ENCODE measurements at regions not wholly inside any gene's neighbourhood (a gene's known extent, or its start where the extent isn't known, plus 50 kb on each side); places are given as distances from the start of the nearest gene placed in this dataset.
"Not testable (repeated sequence)": the region's sequence is repeated elsewhere in the genome, so short reads cannot be mapped to it uniquely, and the experiment has no call there.

DNA sequence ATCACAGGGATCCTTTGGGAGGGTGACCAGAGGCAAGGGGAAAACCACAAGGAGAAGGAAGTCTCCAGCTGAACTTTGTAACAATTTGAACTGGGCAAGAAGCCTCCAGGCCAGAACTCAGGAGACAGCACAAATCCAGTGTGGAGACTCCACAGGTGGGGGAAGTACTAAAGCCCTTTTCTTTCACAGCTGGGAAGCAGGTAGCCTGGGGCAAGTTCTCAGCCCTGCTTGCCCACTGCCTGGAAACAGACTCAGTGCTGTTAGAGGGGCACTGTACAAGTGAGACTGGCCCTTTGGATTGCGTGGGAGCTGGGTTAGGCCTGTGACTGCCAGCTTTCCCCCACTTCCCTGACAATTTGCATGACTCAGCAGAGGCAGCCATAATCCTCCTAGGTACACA, 120.2 kb upstream of the GRIN2B start:
- TF ChIP-seq, protein P1, sequence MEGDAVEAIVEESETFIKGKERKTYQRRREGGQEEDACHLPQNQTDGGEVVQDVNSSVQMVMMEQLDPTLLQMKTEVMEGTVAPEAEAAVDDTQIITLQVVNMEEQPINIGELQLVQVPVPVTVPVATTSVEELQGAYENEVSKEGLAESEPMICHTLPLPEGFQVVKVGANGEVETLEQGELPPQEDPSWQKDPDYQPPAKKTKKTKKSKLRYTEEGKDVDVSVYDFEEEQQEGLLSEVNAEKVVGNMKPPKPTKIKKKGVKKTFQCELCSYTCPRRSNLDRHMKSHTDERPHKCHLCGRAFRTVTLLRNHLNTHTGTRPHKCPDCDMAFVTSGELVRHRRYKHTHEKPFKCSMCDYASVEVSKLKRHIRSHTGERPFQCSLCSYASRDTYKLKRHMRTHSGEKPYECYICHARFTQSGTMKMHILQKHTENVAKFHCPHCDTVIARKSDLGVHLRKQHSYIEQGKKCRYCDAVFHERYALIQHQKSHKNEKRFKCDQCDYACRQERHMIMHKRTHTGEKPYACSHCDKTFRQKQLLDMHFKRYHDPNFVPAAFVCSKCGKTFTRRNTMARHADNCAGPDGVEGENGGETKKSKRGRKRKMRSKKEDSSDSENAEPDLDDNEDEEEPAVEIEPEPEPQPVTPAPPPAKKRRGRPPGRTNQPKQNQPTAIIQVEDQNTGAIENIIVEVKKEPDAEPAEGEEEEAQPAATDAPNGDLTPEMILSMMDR (IDR thresholded peaks at IDR 0.05): not testable (repeated sequence)
- TF ChIP-seq POLR2A (IDR thresholded peaks at IDR 0.05): not testable (repeated sequence)

All from adrenal gland (tissue), 5 donors.